ENCODE measurements at regions not wholly inside any gene's neighbourhood (a gene's known extent, or its start where the extent isn't known, plus 50 kb on each side); places are given as distances from the start of the nearest gene placed in this dataset.
"Not testable (repeated sequence)": the region's sequence is repeated elsewhere in the genome, so short reads cannot be mapped to it uniquely, and the experiment has no call there.

DNA sequence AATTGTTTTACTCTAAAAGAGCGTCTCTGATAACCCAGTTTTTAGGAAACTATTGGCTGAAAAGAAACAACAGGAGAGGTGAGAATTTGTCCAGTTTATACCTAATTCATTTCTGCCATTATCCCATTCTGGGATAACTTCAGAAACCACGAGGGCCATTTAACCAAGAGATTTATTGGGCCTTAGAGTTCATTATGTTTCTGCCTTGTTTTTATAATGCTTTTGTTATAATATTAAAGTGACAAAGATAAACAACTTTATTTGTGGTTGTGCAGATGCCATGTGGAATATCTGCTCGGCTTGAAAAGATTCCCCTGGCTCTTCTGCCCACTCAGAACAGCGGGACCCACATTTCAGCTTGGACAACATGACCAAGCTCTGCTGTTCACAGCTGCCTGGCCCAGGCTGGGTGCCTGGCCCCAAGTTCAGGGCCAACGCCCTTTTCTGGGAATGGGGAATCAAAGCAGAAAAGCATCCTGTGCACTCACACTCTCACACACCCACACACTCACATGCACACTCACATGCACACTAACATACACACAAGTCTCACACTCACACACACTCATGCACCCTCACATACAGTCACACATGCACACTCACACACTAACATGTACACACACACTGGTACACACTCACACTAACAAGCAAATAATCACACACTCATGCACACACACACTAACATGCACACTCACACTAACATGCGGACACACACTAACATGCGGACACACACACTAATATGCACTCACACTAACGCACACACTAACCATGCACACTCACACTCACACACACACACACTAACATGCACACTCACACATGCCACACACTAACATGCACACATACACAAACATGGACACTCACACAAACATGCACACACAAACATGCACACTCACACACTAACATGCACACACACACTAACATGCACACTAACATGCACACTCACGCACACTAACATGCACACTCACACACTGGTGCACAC, 86.7 kb upstream of the NEDD9 start:
- DNase-seq: no peak

DNA sequence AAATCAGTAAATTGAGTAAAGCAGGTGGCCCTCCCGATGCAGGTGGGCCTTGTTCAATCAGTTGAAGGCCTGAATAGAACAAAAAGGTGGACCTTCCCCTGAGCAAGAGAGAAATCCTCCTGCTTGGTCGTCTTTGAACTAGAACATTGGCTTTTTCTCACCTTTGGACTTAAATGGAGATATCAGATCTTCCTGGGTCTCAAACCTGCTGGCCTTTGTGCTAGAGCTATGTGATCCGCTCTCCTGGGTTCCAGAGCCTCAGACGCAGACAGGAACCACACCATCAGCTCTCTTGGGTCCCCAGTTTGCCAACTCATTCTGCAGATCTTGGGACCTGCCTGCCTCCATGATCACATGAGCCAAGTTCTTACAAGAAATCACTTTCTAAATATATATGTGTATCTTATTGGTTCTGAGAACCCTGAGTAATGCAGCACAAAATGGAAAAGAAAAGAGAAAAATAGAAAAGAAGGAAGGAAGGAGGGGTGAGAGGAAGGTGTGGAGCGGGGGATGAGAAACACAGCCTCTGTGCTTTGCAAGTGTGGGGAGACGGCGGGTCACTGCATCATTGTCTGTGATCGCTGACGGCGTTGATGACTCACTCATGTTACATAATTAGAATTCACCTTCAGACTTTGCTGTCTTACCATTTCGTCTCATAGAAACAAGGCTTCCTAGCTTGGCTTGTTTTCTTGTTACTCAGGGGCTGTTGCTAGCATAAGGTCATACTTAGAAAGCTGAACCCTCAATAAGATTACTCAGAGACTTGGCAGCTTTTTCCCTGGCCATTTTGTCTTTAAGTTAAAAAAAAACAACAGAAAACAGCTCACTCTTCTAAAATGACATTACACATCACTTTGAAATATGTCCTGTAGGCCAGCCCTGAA, 85.7 kb upstream of the NEDD9 start:
- peak; percentile 63 for DNase-seq

DNA sequence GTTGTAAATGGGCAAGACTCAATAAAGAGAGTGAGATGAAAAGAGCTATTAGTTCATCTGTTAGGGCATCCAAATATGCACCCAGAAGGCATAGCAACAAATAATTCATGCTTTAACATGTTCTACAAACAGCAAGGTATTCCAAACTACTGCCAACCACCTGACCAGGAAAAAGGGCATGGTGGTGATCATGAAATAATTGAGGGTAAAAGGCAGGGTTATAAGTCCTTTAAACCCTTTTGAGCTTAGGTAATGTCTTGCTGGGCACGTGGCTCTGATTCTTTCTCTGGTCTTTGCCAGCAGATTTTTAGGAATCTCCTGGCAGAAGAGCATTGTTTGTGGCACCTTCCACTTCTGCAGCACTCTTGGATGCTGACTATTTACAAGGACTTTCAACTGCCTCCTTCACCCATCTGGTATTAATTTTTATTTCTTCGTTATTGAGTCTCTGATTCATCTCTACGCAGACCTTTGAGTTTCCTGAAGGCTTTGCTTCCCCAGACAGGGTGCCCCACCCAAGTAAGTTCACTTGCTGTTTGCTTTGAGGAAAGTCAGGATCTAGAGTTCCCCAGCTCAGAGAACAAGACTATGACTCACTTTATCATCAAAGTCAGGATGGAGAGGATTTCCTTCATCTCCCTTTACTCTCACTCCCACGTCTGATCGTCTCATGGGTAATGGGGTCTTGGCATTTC, 83.4 kb upstream of the NEDD9 start:
- no peak for DNase-seq

DNA sequence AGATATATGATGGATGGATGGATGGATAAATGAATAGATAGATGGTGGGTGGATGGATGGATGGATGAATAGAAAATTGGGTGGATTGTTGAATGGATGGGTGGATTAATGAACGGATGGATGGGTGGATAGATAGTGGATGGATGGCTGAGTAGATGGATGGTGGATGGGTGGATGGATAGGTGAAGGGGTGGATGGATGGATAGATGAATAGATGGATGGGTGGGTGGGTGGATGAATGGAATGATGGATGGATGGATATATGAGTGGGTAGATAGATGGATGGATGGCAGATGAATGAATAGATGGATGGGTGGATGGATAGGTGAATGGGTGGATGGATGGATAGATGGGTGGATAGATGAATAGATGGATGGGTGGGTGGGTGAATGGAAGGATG, 80.7 kb upstream of the NEDD9 start:
- no peak for DNase-seq

DNA sequence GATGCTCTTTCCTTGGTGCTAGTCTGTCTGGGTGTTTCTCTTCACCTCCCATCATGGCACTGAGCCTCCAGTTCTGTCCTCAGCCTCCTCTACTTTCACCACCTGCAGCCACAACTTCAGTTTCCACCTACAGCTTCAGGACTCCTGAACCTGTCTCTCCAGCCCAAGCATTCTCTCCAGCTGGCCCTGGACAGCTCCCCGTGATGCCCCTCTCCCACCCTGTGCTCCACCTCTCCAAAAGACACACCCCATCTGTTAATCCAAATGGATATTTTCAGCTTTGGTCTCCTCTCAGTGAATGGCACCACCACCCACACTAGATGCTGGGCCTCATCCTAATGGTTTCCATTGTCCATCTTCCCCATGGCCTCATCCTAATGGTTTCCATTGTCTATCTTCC, 79.5 kb upstream of the NEDD9 start:
- DNase-seq: no peak

DNA sequence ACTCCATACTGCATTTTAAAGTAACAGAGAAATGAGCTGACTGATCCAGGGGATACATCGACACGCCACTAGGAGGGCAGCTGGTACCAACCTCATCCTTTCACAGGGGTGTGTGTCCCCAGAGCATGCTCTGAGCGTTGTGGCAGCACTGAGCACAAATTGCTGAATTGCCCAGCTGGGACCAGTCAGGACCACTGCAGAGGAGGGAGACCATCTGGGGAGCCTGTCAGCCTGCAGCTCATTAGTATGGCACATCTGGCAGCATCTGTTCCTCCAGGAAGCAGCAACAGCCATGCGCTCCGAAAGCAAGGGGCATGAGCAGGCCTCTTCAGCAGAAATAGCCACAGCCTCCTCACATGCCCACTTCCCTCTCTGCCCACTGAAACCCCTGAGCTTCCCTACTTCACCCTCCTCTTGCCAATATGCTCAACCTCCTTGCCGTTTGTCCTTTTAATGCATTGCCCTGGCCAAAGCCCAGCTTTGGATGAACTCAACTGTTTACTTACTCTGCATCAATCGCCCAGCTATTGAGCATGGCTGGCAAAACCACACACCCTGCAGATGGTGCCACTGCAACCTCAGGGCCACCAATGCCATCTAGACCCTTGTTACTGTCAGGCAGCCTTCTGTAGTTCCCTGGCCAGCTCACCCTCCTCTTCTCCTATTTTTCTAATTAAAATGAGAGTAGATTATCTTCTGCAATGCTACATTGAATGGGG, 77.6 kb upstream of the NEDD9 start:
- no peak for DNase-seq

DNA sequence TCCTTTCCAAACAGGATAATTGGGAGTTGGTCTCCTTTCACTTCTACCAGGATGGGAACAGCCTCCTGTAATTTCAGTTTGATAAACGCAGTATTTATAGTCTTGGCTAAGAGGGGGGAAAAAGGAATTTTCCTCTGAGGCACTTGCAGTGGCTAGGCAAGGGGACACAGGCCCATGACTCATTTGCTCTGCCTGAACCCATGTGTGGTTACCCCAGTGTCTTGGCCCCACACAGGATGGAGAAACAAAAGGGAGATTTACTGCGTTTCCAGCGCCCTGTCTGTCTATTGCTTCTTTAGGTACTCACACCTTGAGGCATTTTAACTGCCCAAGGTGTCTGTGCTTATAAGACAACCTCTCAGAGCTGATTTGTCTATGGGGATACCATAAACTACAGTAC, 74.8 kb upstream of the NEDD9 start:
- DNase-seq: no peak

DNA sequence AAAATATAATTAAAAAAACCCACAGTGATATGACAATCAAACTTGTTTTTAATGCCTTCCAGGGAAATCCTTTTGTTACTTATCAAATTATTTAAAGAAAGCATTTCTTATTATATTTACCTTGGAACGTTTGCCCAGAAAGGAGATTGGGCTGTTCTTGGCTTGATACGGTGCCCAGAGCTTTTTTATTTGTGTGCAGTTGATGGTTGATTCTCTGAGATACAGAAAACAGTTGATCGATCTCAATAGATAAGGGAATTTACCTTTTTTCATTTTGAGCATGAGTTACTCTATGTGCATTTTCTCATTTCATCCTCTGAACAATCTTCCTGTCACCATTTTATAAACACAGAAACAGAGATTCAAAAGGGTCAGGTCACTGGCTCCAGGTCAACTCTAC, 72.5 kb upstream of the NEDD9 start:
- DNase-seq: no peak

DNA sequence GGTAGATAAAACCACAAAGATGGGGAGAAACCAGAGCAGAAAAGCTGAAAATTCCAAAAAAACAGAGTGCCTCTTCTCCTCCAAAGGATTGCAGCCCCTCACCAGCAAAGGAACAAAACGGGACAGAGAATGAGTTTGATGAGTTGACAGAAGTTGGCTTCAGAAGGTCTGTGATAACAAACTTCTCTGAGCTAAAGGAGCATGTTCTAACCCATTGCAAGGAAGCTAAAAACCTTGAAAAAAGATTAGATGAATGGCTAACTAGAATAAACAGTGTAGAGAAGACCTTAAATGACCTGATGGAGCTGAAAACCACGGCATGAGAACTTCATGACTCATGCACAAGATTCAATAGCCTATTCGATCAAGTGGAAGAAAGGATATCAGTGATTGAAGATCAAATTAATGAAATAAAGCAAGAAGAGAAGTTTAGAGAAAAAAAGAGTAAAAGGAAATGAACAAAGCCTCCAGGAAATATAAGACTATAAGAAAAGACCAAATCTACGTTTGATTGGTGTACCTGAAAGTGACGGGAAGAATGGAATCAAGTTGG, 67.5 kb upstream of the NEDD9 start:
- not testable (repeated sequence) for DNase-seq

DNA sequence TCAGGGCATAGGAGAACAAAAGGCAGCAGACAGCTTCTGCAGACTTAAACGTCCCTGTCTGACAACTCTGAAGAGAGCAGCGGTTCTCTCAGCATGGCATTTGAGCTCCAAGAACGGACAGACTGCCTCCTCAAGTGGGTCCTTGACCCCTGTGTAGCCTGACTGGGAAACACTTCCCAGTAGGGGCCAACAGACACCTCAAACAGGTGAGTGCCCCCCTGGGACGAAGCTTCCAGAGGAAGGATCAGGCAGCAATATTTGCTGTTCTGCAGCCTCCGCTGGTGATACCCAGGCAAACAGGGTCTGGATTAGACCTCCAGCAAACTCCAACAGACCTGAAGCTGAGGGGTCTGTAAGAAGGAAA, 66.9 kb upstream of the NEDD9 start:
- not testable (repeated sequence) for DNase-seq

DNA sequence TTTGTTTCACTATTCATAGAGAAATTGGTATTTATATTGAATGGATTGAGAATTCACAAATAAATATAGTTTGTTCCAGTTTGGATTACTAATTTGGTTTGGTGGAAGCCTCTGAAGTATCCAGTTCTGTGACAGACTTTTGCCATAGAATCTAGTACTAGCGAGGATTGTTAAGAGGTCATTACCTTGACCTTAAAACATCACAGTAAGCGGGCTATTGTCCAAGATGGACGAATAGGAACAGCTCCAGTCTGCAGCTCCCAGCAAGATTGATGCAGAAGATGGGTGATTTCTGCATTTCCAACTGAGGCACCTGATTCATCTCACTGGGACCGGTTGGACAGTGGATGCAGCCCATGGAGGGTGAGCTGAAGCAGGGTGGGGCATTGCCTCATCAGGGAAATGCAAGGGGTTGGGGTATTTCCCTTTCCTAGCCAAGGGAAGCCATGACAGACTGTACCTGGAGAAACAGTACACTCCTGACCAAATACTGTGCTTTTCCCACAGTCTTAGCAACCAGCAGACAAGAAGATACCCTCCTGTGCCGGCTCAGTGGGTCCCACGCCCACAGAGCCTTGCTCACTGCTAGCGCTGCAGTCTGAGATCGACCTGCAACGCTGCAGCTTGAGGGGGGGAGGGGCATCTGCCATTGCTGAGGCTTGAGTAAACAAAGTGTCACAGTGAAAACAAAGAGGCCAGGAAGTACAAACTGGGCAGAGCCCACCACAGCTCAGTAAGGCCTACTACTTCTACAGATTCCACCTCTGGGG, 66.4 kb upstream of the NEDD9 start:
- no peak for DNase-seq

DNA sequence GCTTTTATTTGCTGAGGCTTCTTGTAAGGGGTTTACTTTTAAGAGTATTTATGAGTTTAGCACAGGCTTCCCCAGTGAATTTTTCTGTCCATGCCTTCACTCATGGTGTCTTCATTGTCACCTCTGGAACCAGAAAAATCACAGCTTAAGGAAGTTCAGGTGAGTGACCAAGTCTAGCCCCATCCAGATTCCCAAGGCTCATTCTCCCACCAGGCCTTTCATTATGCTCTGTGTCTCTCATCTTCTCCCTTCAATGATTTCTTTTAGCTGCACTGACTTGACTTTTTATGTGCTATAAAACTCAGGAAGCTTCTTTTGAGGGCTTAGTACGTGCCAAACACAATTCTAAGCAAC, 64.9 kb upstream of the NEDD9 start:
- DNase-seq: no peak

DNA sequence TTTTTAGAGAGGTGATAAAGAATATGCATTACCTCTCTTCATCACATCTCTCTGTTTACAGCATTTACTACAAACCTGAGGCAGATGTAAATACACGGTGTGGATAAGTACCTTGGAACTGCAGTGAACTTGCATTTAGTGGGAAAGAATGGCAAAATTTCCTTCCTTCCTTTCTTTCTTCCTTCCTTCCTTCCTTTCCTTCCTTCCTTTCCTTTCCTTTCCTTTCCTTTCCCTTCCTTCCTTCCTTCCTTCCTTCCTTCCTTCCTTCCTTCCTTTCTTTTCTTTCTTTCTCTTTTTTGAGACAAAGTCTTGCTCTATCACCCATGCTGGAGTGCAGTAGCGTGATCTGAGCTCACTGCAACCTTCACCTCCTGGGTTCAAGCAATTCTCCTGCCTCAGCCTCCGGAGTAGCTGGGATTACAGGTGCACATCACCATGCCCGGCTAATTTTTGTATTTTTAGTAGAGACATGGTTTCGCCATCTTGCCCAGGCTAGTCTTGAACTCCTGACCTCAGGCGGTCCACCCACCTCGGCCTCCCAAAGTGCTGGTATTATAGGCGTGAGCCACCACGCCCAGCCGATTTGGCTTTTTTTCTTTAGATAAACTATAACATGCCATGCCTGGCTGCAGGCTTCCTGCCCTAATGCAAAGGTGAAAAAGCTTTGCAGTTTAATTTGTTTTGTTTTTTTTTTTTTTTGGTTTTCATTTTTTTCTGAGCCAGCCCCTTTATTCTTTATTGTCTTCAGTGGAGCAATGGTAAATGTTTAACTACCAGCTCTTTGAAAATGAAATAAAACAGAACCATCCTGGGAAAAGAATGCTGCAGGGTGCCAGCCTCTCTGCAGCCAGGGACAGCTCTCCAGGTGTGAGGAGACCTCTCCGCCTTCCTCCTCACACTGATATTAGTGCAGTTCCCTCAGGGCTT, 64.2 kb upstream of the NEDD9 start:
- DNase-seq: no peak

DNA sequence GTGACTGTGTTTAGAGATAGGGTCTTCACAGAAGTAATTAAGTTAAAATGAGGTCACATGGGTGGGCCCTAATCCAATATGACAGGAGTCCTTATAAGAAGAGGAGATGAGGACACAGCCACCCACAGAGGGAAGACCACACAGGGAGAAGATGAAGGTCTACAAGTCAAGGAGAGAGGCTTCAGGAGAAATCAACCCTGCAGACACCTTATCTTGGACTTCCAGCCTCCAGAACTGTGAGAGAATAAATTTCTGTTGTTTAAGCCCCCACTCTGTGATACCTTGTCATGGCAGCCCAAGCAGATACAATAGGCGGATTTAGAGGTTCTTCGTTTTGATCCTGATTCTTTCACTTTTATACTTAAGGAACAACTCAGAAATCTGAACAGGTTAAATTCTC, 63.5 kb upstream of the NEDD9 start:
- no peak for DNase-seq

DNA sequence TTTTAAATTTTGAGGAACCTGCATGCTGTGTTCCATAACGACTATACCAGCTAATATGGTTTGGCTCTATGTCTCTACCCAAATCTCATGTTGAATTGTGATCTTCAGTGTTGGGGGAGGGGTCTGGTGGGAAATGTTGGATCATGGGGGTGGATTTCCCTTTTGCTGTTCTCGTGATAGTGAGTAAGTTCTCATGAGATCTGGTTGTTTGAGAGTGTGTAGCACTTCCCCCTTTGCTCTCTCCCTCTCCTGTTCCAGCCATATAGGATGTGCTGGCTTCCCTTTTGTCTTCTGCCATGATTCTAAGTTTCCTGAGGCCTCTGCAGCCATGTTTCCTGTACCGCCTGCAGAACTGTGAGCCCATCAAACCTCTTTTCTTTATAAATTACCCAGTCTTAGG, 61.8 kb upstream of the NEDD9 start:
- no peak for DNase-seq

DNA sequence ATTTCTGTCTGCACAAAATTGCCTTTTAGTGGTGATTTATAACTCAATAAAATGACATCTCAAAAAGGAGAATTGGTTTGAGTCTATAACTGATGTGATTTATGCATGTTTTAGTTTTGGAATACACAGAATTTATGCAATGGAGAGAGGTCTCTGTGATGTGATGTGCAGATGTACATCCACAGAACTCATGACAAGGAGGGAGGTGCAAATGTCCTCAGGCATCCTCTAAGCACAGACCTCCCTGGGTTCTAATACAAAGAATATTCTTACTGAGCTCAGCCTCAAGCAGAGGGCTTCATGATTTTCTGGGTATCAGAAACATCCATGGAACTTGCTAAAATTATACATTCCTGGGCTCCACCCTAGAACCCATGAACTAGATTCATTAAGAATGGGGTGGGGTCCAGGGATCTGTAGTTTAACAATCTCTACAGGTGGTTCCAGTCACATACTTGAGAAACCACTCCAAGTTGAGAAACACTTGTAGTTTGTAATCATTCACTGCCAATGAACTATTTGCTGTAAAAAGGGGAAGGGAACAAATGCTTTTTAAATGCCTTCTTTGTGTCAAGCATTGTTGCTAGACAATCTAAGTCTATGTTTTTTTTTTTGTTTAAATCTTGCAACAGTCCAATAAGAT, 60.2 kb upstream of the NEDD9 start:
- DNase-seq: no peak

DNA sequence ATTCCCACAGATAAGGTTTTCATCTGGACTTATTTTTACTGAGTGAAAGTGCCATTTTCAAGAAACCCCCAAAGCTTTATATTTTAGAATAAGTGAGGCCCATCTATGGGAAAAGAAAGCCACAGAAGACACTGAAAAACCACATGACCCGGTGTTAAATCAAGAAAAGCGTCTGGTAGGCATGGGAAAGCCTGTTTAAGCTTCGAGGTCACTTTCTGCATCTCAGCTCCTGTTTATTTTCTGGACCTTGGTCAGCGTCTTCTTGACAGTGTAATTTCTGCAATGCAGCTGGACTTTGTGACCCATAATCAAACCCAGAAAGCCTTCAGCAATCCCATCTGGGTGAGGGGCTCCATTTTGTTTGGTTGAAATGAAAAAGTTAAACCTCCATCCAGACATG, 59.6 kb upstream of the NEDD9 start:
- DNase-seq: no peak

DNA sequence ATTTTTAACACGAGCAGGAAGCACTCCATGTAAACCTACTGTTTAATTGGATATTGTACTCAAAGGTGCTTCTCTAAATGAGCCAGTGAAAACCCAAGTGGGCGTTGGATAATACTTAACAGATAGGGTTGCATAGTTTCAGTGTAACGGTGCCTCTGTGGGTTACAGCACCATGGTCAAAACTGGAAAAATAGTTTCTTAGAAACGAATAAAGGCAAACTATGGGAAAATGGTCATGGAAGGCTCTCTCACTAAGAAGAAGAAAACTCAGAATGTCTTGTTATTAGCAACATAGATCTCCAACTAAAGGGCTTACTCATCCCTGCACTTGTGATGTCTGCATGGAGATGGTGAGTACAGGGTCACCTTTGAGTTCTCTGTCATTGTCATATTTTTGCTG, 59.1 kb upstream of the NEDD9 start:
- DNase-seq: no peak

DNA sequence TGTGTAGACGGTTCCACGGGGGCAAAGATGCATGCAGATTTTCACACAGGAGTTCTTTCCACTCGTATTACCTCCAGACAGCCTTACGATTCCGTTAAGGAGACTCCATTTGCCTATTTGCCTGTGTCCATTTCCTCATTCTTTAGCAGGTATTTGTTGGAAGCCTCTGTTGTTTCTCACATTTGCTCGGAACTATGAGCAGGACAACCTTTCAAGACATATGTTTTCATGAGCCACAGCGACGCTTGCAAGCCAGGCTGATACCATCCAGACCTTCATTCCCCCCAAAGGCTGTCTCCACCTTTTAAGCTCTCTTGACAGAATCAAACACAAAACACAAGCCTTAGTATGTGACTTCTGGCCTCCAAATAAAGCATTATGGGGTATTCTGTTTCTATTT, 57.6 kb upstream of the NEDD9 start:
- no peak for DNase-seq

DNA sequence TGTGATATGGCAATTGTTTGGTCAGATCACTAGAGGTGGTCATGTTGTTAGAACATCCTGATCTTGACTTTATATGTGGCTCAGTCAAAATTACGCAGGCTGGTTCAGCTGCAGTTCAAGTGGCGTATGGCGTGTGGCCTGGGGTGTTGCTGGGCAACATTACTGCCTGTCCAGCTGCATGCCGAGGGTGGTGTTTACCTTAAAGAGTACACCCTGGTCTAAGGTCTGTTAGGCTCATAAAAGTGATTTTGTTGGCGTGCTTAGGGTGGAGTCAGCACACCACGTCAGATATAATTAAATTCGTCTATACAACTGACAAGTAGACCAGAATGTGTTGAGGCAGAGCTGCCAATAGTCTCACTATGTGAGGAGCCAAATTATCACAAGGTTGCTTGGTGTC, 55.6 kb upstream of the NEDD9 start:
- no peak for DNase-seq

Data from activated CD4-positive, CD25-positive, alpha-beta regulatory T cell treated with anti-CD3 and anti-CD28 coated beads, Interleukin-2, amount 50 U/mL, for 72 hours (primary cell).